Astrocyte of the spinal cord (primary cell): ENCODE measurements at regions not wholly inside any gene's neighbourhood (a gene's known extent, or its start where the extent isn't known, plus 50 kb on each side); places are given as distances from the start of the nearest gene placed in this dataset.
A peak's percentile ranks its signal among the peaks of the same experiment; 100 is the strongest.

ENCODE experiments used
- DNase-seq: peaks from one replicate; pipeline ENCODE4 v3.0.0; 2011; ENCODE audit warnings: low read depth, low spot score
- H3K4me3 ChIP-seq: 2 replicates; pipeline ENCODE4 v1.5.1; 2011; ENCODE audit warnings: low read depth, mild to moderate bottlenecking, low read length, moderate library complexity
- in situ Hi-C: cut with HindIII; loops from 2 replicates; pipeline ENCODE4 v1.10.0; 2017; ENCODE audit warnings: low sequenced_read_pairs
- TF ChIP-seq, protein P1 (sequence below): IDR thresholded peaks from 2 replicates; pipeline ENCODE4 v1.5.1; 2012; ENCODE audit warnings: low read depth, mild to moderate bottlenecking, low read length, inconsistent platforms

- H3K4me3 ChIP-seq: no peak overlapping the region
- TF ChIP-seq, protein P1, sequence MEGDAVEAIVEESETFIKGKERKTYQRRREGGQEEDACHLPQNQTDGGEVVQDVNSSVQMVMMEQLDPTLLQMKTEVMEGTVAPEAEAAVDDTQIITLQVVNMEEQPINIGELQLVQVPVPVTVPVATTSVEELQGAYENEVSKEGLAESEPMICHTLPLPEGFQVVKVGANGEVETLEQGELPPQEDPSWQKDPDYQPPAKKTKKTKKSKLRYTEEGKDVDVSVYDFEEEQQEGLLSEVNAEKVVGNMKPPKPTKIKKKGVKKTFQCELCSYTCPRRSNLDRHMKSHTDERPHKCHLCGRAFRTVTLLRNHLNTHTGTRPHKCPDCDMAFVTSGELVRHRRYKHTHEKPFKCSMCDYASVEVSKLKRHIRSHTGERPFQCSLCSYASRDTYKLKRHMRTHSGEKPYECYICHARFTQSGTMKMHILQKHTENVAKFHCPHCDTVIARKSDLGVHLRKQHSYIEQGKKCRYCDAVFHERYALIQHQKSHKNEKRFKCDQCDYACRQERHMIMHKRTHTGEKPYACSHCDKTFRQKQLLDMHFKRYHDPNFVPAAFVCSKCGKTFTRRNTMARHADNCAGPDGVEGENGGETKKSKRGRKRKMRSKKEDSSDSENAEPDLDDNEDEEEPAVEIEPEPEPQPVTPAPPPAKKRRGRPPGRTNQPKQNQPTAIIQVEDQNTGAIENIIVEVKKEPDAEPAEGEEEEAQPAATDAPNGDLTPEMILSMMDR: no peak
- peak; percentile 60 for DNase-seq
- in situ Hi-C loops: no loop called here
Measured at GRCh38 chr7:121604627-121605316, 208.7 kb upstream of the FAM3C start.

GRCh38 chr7:121603886-121604285 lies 207.8 kb upstream of the FAM3C start:
- no peak for DNase-seq
- no peak overlapping the region for H3K4me3 ChIP-seq
- TF ChIP-seq, protein P1: no peak
- in situ Hi-C loops: no loop called here

- H3K4me3 ChIP-seq: no peak overlapping the region
- TF ChIP-seq, protein P1: no peak
- in situ Hi-C loops: no loop called here
- no peak for DNase-seq
Measured at GRCh38 chr7:121599887-121600286, 203.8 kb upstream of the FAM3C start.

- no peak overlapping the region for H3K4me3 ChIP-seq
- TF ChIP-seq, protein P1: no peak
- DNase-seq: no peak
- in situ Hi-C loops: no loop called here
Measured at GRCh38 chr7:121595758-121596696, 199.9 kb upstream of the FAM3C start.

DNA sequence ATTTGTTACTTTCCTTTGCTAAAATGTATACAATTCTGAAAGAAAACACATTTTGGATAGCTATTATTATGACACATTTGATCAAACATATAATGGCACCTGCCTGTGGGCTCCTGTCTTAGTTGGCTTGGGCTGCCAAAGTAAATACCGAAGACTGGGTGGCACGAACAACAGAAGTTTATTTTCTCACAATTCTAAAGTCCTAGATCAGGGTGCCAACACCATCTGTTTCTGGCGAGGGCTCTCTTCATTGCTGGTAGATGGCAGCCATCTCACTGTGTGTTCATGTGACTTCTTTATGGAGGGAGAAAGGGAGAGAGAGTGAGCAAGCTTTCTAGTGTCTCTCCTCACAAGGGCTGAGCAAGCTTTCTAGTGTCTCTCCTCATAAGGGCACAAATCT lies 195.8 kb upstream of the FAM3C start:
- in situ Hi-C loops: no loop called here
- DNase-seq: no peak
- H3K4me3 ChIP-seq: no peak overlapping the region
- TF ChIP-seq, protein P1: no peak

- TF ChIP-seq, protein P1: no peak
- no peak for DNase-seq
- in situ Hi-C loops: no loop called here
- no peak overlapping the region for H3K4me3 ChIP-seq
Measured at GRCh38 chr7:121587435-121587834, 191.3 kb upstream of the FAM3C start.
